PC-9 (cell line): ENCODE measurements at regions not wholly inside any gene's neighbourhood (a gene's known extent, or its start where the extent isn't known, plus 50 kb on each side); places are given as distances from the start of the nearest gene placed in this dataset.

ENCODE experiments used
- EZH2 ChIP-seq: fragments of 200-600 bp; sonication (generic); IDR thresholded peaks from 2 replicates; pipeline ENCODE4 v1.8.0; 2017; ENCODE audit warnings: antibody characterized with exemption, low read depth
- TF ChIP-seq, protein P1 (sequence below): fragments of 200-600 bp; sonication (generic); conservative IDR thresholded peaks from 2 replicates; pipeline ENCODE4 v1.6.1; 2017; ENCODE audit warnings: mixed run types, antibody characterized with exemption, mild to moderate bottlenecking, moderate library complexity

DNA sequence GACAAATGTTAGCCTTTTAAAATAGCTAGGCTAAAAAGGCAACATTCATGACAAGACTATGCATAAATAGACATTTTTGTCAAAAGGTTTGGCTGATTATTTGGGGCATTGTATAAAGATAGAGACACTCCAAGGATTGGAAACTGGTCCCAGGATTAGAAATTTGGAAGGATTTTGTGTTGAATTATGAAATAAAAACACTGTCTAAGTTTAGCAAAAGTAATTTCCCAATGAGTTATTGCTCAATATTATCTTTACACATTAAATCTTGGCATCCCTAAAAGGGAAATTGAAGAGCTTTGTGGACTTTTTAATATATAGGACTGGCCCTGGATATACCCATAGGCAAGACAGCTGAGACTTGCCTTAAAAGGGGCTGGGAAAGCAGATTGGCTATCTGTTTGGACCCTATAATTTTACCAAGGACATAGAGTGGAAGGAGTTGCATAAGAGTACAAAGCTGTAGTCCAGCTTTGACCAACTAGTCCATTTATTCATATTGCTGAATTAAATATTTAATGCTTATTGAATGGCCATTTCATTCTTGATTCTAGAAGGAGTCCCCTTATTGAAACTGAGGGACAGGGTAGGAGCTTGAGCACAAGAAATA lies 382.7 kb downstream of the METTL15 start:
- TF ChIP-seq, protein P1, sequence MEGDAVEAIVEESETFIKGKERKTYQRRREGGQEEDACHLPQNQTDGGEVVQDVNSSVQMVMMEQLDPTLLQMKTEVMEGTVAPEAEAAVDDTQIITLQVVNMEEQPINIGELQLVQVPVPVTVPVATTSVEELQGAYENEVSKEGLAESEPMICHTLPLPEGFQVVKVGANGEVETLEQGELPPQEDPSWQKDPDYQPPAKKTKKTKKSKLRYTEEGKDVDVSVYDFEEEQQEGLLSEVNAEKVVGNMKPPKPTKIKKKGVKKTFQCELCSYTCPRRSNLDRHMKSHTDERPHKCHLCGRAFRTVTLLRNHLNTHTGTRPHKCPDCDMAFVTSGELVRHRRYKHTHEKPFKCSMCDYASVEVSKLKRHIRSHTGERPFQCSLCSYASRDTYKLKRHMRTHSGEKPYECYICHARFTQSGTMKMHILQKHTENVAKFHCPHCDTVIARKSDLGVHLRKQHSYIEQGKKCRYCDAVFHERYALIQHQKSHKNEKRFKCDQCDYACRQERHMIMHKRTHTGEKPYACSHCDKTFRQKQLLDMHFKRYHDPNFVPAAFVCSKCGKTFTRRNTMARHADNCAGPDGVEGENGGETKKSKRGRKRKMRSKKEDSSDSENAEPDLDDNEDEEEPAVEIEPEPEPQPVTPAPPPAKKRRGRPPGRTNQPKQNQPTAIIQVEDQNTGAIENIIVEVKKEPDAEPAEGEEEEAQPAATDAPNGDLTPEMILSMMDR, result no peak
- no peak for TF ChIP-seq EZH2
